ENCODE measurements at regions not wholly inside any gene's neighbourhood (a gene's known extent, or its start where the extent isn't known, plus 50 kb on each side); places are given as distances from the start of the nearest gene placed in this dataset.
A peak's percentile ranks its signal among the peaks of the same experiment; 100 is the strongest.

DNA sequence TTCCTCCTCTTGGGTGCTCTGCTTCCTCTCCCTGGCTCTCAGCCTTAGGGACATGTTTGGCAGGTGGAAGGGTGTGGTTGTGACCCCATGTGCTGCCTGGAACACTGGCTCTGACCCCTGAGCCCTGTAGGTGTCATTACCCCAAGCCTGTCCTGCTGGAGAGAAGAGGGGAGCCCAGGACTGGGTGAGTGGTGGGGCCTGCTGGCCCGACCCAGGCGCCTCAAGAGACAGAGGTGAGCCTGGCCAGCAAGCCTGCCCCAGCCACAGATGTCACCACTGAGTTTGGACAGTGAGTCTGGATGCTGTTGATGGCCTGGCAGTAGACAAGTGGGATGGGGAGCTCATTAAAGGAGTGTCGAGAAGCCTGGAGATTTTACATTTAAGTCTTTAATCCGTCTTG is 1112.2 kb downstream of the BRD1 start:
- no peak for DNase-seq (ENCODE audit: low read depth)

DNA sequence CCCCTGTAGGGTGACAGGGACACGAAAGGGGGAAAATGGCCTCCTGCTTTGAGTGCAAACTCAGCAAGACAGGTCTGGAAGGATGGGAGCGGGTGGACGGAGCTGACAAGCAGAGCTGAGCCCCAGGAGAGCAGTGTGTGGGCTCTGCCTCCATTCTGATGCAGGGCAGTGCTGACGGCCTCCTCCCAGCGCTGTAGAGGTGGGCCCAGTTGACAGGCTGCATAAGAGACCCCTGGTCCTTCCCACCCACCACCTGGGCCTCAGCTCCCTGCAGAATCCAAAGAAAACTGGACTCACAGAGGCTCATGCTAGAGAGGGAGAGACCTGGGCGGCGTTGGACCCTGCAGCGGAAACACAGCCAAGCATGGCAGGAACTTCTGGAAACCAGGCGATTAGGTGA is 1113.4 kb downstream of the BRD1 start:
- no peak for DNase-seq (ENCODE audit: low read depth)

DNA sequence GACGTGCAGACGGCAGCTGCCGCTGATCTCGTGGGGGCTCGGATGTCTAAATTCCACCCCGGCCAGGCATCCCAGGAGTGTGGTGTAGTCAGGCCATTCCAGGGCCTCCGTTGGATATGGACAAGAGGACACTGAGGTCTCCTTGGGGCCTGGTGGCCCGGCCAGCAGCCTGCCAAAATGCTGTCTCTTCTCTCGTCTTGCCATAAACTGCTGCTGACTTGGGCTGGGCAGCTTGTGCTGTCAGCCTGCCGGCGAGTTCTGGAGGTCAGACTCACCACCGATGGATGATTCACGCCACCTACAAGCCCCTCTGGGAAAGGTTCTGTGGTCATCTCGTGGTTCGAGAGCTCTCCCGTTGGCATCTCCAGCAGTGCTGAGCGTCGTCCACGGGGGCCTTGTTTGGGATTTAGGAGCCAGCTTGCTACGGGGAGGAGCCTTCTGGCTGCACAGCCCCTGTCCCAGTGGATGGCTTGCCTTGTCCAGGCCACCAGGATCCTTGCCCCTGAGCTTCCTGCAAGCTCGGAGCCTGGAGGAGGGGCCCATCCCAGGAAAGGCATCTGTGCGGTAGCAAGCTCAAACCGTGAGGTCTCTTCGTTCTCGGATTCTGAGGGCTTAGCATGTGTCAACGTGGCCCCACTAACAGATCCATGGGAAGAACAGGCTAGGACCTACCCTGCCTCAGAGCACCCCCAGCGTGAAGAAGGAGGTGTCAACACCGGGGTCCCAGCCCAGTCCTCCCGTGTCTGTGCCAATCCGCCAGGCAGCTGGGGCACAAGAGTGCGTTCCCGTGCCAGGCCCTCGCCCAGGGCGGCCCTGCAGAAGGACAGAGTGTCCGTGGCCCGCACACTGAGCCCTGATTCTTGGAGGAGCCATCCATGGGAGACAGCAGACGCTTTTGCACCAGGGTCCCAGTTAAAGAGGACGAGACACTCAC is 1114.1 kb downstream of the BRD1 start:
- no peak for DNase-seq (ENCODE audit: low read depth)

DNA sequence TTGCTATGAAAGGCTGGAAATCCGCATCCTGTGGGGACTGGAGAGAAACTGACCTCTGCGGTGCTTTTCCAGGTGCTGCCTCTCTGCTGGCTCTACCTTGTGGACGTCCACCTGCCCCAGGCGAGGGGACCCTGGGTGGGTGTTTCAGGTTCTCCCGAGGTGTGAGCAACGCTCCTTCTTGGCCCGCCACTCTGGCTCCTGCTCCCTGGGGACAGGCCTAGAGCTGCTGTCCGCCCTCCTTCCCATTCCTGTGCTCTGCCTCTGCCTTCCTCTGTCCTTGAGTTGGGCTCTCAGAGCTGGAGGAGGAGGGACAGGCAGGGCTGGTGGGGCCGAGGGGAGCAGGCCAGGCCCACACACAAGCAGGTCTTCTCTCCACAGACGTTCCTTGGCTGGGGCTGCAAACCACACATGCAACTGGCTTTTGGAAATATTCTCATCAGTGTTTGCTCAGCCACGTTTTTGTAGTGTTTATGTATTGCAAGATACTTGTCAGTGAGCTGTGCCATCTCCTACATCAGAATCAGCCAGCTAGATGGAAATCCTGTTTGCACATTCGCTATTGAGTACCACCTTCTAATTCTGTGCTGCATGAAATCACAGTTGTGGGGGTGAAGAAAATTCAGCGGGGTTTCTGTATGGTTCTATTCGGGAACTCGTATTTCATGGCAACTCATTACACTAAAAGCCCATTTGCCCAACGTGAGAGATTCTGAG is 1115.0 kb downstream of the BRD1 start:
- DNase-seq (ENCODE audit: low read depth) = no peak

DNA sequence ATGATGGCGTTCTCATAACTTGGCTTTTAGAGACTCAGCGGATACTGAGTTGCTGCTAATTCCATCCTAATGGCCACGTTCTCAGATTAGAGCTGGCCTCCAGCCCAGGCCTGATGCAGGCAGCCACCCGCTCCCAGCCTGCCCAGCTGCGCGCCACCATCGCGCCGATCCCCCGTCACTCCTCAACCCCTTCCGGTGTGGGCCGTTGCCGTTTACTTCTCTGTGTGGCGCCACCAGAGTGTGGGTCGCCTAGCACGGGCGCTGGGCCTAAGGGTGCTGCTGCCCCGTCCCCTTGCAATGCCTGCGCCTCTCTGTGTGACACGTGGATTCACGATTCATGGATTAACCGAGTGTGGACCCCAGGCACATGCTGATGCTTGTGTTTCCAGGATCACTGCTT is 1116.0 kb downstream of the BRD1 start:
- no peak for DNase-seq (ENCODE audit: low read depth)

DNA sequence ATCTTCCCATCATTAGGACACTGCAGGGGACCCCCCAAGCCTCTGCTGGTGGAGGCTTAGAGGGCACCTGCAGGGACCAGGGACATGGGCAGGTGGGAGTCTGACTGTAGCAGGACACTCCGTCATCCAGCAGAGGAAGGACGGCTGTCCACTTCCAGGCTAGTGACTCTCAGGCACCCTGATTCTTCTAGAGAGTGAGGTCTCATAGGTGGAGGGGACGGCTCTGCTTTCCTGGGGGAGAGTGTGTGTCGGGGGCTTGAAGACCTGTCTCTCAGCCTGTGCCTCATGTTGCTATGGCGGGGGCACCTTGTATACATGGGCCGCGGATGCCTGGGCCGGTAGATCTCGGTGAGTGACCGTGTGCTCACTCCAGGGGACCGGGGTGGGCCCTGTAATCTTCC is 1116.6 kb downstream of the BRD1 start:
- no peak for DNase-seq (ENCODE audit: low read depth)

DNA sequence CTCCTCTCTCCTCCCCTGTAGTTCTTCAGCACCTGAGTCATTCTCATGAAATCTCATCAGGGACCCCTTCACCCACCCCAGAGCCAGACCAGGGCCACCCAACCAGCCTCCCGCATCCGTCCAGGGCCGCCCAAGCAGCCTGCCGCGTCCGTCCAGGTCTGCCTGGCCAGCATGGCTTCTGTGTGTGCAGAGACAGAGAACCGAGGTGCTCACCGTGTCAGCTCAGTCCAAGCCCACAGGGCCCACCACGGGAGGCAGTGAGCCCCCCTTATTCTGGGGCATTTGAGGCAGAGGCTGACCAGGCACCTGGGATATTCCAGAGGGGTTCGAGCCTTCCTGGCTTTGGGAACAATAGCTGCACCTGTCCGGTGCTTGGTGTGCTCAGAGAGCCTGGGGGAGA is 1117.3 kb downstream of the BRD1 start:
- no peak for DNase-seq (ENCODE audit: low read depth)

DNA sequence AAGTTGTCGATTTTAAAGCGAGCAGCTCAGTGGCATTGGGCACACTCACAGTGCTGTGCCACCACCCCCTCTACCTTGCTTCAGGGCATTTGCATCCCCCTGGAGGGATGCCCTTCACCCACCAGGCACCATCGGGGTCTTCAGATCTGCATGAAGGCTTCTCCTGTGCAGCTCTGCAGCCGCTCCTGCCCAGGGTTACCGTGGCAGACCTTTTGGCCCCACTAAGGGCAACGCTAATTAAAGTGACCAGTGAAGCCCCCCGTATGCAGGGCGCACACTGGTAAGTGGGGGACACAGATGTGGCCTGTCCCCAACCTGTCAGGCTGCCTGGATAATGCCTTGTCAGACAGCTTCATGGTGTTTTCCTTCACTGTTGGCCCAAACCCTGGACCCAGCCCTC is 1117.7 kb downstream of the BRD1 start:
- DNase-seq (ENCODE audit: low read depth) = no peak

DNA sequence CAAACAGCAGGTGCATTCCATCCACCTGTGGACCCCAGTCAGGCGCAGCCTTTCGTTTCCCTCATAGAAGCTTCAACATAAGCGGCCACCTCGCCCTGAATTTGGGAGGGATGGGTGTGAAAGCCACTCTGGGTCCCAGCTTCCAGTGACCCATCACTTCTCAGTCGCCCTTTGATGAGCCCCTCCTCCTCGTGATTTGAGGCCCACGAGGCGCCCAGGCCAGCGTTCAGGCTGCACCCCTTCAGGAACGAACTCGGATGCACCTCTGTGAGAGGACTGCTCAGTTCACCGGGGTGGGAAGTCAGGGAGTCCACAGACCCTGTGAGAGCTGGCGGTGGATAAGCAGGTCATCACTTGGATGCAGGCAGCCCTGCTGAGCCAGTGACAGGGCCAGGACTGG is 1118.2 kb downstream of the BRD1 start:
- no peak for DNase-seq (ENCODE audit: low read depth)

DNA sequence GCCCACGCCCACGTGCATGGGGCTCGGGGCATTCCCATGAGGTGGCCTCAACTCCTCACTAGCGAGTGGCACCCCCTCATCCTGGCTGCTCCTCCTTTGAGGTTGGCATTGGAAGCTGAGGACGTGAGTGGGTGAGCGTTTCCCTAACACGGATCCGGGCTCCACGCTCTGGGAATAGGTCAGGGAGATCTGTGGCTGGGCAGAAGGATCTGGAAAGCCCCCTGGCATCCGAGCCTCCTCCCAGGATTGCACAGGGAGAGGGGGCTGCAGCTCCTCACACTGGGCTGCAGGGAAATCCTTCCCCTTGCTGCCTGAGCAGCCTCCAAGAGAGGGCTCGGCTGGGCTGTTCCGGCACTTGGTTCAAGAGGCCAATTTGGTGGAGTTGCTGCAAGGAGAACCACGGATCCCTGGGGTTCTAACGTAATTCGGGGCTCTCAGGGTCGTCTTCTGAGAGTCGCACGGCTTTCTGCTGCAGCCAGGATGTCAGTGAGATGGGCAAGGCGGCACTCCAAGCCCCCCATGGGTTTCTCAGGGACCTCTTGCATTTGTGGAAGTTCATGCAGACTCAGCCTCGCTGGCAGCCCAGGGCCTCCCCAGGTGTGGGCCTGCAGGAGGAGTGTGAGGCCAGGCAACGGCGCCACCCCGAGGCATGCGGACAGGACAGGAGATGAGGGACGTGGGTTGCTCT is 1119.0 kb downstream of the BRD1 start:
- no peak for DNase-seq (ENCODE audit: low read depth)

DNA sequence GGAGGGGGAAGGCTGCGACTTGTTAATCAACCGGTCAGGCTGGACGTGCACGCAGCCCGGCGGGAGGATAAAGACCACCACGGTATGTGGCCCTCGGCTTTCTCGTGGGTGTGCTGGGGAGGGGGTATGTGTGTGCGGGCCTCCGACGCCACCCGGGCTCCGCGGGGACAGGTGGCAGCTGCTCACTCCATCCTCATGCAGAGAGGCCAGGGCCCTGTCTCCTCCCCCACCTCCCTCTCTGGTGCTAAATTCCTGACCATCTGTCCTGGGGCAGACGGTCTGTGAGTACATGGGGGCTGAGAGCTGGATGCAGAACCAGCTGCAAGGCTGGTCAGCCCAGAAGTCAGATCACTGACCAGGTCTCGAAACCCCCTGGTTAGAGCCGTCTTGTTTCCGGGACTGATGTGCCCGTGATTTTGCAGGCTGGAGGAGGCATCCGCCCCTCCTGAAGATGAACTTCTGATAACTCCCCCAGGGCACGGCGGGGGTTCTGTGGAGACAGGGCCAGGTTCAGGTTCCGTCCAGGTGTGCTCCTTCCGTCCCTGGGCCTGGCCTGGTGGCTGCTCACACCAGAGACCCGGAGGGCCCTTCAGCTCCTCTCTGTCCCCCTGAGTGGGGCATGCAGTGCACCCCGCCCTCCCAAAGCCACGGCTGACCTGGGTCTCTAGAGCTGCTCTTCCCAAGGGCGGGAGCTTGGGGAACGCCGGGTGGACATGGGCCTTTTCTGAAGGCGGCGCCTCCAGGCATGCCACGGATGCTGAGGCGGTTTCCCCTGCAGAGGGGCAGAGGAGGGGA is 1119.7 kb downstream of the BRD1 start:
- DNase-seq (ENCODE audit: low read depth) = no peak

DNA sequence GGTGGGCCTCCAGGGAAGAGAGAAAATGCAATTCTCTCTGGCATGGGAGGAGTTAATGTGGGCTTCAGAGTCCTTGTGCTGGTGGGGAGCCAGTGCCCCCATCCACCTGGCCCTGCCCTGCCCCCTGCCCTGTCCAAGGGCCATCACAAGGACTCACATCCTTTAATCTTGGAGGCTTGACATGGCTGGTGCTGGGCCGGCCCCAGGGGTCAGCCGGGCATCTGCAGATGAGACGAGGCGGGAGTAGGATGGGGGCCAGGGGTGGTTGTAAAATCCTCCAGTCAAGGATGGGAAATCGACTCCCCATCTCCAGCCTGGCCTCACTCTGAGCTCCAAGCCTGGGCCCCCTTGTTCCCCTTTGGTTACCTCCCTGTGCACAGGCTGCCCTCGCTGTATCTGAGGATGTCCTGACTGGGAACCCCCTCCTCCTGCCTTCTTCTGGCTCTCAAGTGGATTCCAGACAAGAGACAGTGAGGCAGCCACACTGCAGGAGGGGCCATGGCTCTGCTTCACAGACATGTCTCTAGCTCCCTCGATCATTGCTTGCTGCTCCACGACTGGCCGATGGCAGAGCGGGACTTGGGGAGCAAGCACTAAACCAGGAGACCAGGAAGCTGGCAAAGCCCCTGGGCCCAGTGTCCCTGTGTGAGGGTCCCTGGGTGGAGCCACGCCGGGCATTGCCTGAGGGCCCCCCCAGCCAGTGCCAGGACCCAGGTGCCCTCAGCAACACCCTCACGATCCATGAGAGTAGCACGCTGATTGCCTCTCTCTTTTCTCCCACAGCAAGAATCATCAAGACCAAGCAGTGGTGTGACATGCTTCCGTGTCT is 1120.5 kb downstream of the BRD1 start:
- DNase-seq (ENCODE audit: low read depth) = no peak

DNA sequence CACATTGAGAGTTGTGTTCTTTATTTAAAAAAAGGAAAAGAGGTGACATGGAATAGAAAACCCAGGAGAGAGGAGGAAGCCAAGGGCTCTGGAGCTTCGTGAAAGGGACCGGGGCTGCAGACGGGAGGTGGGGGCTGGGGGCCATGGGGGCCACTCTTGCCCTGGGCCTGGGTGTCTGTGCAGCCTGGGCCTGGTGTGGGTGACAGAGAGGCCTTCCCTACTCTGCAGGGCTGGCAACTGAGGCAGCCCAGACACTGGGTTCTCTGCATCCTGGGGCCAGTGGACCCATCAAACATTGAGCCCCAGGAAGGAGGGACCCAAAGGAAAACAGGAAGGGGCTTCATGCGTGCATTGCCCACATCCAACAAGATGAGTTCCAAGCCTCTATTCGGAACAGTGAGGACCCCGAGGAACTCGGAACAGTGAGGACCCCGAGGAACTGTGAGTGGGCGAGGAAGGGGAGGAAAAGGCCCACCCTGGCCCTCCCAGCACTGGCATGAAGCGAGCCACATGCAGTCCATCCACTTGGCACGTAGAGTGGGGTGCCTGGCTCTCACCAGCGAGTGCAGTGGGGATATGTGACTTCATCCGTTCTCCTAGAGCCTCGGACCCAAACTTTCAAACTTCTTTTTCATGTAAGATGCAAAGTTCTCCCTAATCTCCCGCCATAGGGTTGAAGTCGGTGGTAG is 1121.6 kb downstream of the BRD1 start:
- DNase-seq (ENCODE audit: low read depth) = no peak

DNA sequence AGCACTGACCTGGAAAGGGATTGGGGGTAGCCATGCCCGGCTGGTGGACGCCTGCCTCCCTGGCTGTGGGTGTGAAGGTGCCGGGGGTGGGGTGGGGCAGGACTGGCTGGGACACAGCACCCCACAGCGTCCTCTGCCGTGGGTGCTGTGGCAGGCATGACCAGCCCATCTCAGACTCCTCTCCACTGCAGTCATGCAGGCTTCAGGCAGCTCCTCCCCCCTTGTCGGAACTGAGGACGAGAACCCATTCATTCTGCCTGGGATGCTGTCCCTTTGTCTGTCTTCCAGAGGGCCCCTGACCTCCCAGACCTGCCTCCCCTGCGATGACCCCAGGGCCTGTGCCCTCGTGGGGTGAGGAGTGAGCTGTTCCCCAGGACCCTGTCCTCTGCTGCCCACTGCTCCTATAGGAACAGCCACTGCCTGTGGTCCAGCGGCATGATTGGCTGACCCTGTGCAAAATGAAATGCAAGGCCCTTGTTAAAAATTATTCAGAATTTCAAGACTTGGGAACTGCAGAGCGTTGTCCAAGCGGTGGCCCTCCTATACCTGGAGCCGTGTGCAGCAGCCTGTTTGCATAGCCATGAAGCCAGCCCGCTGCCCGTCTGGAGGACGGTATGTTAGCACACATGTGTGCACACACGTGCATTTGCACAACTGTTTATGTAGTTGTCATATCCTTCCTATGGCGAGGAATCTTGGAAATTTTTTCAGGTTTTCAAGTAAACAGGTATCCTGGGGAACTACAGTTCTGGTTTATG is 1122.3 kb downstream of the BRD1 start:
- no peak for DNase-seq (ENCODE audit: low read depth)

DNA sequence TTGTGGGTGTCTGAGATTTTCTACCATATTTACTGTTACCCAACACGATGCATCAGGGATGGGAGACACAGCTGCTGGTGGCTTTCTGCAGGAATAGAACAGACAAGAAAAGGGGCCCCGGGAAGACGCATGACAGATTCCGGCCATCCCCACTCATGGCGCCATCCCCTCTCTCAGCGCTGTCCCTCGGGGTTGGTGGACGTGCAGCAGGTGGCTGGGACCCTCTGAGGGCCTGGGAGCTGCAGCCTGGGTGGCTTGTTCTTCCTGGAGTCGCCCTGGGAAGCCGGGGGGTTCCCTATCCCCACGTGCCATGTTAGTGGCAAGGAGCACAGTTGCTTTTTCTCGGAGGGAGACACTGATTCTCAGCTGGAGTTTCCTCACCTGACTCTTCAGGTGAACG is 1123.3 kb downstream of the BRD1 start:
- no peak for DNase-seq (ENCODE audit: low read depth)

DNA sequence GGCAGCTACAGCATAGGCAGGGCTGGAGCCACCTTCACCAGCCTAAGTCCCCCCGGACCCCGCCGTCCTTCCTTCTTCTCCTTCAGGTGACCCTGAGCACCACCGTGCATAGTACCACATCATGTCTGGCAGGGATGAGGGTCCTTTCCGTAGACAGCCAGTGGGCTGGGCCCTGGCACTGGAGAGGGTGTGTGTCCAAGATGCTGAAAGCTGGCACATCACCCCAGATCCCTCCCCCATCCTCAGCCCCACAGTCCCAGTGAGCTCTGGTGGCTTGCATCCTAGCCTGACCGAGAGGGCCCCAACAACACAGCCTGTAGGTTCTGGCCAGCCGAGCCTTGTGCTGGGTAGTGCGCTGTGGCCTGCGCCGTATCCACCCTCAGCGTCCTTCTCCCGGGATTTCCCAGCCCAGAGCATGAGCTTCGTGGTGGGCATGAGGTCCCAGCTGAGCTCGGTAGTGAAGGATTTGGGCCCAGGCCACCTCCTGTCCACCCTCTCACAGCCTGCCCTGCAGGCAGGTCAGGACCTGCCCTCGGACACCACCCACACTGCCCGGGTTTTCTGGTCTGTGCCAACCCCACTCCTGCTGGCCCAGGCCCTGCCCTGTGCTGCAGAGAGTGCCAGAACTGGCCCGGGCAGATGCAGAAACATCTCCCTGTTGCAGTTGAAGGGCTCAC is 1124.3 kb downstream of the BRD1 start:
- DNase-seq (ENCODE audit: low read depth) = no peak

DNA sequence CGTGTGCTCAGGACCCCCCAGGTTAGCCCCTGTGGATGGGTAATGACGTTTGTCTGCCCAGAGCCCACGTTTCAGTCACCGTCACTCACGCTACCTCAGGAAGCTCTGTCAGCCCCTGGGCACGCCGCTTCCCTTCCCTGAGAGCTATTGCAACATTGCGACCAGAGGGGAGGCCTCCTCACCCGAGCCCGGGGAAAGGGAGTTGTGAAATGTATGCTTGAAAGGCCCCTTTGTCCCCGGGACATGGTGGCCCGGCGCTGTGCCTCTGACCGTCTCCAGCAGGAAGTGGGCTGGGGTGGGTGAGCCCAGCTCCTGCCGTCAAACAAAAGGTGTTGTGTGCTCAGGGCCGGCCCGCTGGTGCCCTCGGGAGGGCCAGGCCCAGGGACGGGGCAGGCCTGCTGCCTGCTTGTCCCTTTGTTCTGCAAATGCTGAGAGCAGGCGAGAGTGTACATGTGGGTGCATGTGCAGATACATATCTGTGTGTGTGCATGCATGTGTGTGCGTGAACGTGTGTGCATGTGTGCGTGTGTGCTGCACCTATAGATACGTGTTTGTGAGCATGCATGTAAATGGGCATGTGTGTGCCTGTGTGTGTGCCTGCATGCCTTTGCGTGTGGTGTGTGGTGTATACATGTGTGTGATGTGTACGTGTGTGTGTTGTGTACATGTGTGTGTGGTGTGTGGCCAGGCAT is 1125.0 kb downstream of the BRD1 start:
- peak; percentile 40 for DNase-seq (ENCODE audit: low read depth)

DNA sequence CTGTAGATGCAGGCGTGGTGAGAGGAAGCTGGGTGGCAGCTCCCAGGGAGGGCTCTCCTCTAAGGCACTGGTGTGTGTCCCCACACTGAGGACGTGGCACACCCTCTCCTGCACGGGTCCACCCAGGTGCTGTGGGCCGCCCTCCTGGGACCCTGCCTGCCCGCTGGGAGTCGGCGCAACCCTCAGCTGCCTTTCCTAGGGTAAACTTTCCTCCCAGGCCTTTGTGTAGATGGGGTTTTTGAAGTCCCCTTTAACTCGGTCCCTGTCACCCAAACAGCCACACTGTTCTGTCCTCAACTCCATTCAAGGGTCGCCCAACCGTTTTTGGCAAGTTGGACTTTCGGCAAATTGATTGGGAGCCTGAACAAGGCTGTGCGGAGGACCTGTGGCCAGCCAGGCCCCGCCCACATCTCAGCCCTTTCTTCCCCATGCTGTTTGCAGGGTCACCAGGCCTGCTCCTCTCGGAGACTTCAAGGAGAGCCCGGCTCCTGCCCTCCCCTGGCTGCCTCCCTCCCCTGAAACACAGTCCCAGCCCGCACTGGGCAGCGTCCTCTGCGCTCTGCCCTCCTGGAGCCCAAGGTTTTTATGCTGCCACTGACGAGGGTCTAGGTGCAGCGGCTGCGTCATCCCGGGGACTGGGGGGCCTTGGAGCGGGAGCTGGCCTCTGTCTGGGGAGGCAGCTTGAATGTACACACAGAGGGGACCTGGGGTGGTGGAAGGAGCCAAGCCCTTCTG is 1126.2 kb downstream of the BRD1 start:
- DNase-seq (ENCODE audit: low read depth) = no peak
